Prostate gland (tissue), 2 donors: ENCODE measurements at regions not wholly inside any gene's neighbourhood (a gene's known extent, or its start where the extent isn't known, plus 50 kb on each side); places are given as distances from the start of the nearest gene placed in this dataset.

Experiments used
- POLR2A ChIP-seq: fragments of 450-650 bp; IDR thresholded peaks from one replicate; pipeline ENCODE4 v1.6.1; 2016; ENCODE audit warnings: antibody characterized with exemption, mild to moderate bottlenecking
- POLR2AphosphoS5 ChIP-seq: sonication (generic); formaldehyde crosslinking; IDR thresholded peaks from one replicate; pipeline ENCODE4 v1.6.1; 2017; ENCODE audit warnings: antibody characterized with exemption
- TF ChIP-seq, protein P1 (sequence below), 4 experiments: fragments of 200-600 bp in 2 of 4; fragments of 450-650 bp in 2 of 4; sonication (generic) in 2 of 4; IDR thresholded peaks; 1 replicate in 3 of 4; 2 replicates in 1 of 4; pipeline ENCODE4 v1.5.1; 2016 to 2019; ENCODE audit warnings: antibody characterized with exemption in 4 of 4, mild to moderate bottlenecking in 2 of 4, moderate library complexity in 2 of 4

DNA sequence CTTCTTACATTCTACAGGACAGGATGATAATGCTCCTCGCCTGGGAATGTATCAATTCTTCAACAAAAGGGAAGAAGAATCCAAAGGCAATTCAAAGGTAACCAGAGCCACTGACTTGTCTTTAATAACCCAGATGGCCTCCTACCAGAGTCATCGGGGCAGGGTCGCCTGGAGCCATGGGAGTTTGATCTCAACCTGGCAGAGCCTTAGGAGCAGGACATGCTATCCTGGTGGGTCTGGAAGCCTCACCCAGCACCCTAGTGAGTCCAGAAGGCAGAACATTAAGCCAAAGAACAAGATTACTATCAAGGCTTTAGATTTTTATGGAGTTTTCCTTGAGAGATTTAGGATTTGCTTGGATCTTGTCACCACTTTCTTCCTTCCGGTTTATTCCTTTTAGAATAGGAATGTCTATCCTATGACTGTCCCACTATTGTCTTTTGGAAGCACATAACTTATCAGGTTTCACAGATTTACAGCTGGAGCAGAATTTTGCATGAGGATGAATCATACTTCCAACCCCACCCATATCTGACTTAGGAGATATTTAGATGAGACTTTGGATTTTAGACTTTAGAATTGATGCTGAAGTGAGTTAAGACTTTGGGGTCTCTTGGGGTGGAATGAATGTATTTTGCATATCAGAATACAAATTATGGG, 330.3 kb upstream of the GOLIM4 start:
- TF ChIP-seq POLR2A (no peak), POLR2AphosphoS5 (no peak)
- TF ChIP-seq, protein P1, sequence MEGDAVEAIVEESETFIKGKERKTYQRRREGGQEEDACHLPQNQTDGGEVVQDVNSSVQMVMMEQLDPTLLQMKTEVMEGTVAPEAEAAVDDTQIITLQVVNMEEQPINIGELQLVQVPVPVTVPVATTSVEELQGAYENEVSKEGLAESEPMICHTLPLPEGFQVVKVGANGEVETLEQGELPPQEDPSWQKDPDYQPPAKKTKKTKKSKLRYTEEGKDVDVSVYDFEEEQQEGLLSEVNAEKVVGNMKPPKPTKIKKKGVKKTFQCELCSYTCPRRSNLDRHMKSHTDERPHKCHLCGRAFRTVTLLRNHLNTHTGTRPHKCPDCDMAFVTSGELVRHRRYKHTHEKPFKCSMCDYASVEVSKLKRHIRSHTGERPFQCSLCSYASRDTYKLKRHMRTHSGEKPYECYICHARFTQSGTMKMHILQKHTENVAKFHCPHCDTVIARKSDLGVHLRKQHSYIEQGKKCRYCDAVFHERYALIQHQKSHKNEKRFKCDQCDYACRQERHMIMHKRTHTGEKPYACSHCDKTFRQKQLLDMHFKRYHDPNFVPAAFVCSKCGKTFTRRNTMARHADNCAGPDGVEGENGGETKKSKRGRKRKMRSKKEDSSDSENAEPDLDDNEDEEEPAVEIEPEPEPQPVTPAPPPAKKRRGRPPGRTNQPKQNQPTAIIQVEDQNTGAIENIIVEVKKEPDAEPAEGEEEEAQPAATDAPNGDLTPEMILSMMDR (IDR thresholded peaks at IDR 0.05), result no peak
